Trophoblast cell (in vitro differentiated cells and primary cell): ENCODE measurements at regions not wholly inside any gene's neighbourhood (a gene's known extent, or its start where the extent isn't known, plus 50 kb on each side); places are given as distances from the start of the nearest gene placed in this dataset.
A peak's percentile ranks its signal among the peaks of the same experiment; 100 is the strongest.

Experiments
- DNase-seq, 2 donors: peaks; one replicate each; pipeline ENCODE4 v3.0.0-alpha.2; 2016
- H2AFZ ChIP-seq: 2 replicates; pipeline ENCODE4 v1.6.1; 2013; ENCODE audit warnings: low read length, moderate library complexity, mild to moderate bottlenecking; ENCODE audit not compliant: insufficient read depth, poor library complexity
- H2AK5ac ChIP-seq: 2 replicates; pipeline ENCODE4 v1.6.1; 2013; ENCODE audit warnings: mild to moderate bottlenecking, low read length
- H2BK120ac ChIP-seq: 2 replicates; pipeline ENCODE4 v1.6.1; 2013; ENCODE audit warnings: low read length, mild to moderate bottlenecking, moderate library complexity; ENCODE audit not compliant: insufficient read depth, poor library complexity
- H2BK12ac ChIP-seq: 2 replicates; pipeline ENCODE4 v1.6.1; 2013; ENCODE audit warnings: mild to moderate bottlenecking, low read length, moderate library complexity
- H2BK5ac ChIP-seq: 2 replicates; pipeline ENCODE4 v1.6.1; 2013; ENCODE audit warnings: low read length, low read depth, moderate library complexity, mild to moderate bottlenecking; ENCODE audit not compliant: poor library complexity
- H3K14ac ChIP-seq: 2 replicates; pipeline ENCODE4 v1.6.1; 2013; ENCODE audit warnings: mild to moderate bottlenecking, low read length
- H3K18ac ChIP-seq: 2 replicates; pipeline ENCODE4 v1.6.1; 2013; ENCODE audit warnings: mild to moderate bottlenecking, low read length
- H3K23ac ChIP-seq: 2 replicates; pipeline ENCODE4 v1.6.1; 2013; ENCODE audit warnings: low read length
- H3K27ac ChIP-seq: 2 replicates; pipeline ENCODE4 v1.5.1; 2013; ENCODE audit warnings: low read depth, mild to moderate bottlenecking, inconsistent platforms, low read length, moderate library complexity
- H3K27me3 ChIP-seq: 2 replicates; pipeline ENCODE4 v1.6.1; 2013; ENCODE audit warnings: inconsistent platforms, mild to moderate bottlenecking, low read length, moderate library complexity; ENCODE audit not compliant: insufficient read depth
- H3K36me3 ChIP-seq, 2 experiments: 1 replicate in 1 of 2; 2 replicates in 1 of 2; pipeline ENCODE4 v1.6.1; 2013; ENCODE audit warnings: low read length in 2 of 2, mild to moderate bottlenecking in 2 of 2, moderate library complexity in 1 of 2; ENCODE audit not compliant: insufficient read depth in 2 of 2, control insufficient read depth in 1 of 2
- H3K4ac ChIP-seq: 2 replicates; pipeline ENCODE4 v1.6.1; 2013; ENCODE audit warnings: low read depth, mild to moderate bottlenecking, low read length, moderate library complexity
- H3K4me1 ChIP-seq, 2 experiments: 1 replicate in 1 of 2; 2 replicates in 1 of 2; pipeline ENCODE4 v1.6.1; 2013; ENCODE audit warnings: low read length in 2 of 2, mild to moderate bottlenecking in 2 of 2, moderate library complexity in 1 of 2; ENCODE audit not compliant: insufficient read depth in 2 of 2, control insufficient read depth in 1 of 2
- H3K4me2 ChIP-seq: 2 replicates; pipeline ENCODE4 v1.6.1; 2013; ENCODE audit warnings: inconsistent platforms, mild to moderate bottlenecking, low read length, moderate library complexity
- H3K4me3 ChIP-seq: 2 replicates; pipeline ENCODE4 v1.5.1; 2013; ENCODE audit warnings: mild to moderate bottlenecking, low read depth, low read length, inconsistent platforms
- H3K79me1 ChIP-seq: one replicate; pipeline ENCODE4 v1.6.1; 2013; ENCODE audit warnings: low read length
- H3K79me2 ChIP-seq: 2 replicates; pipeline ENCODE4 v1.6.1; 2013; ENCODE audit warnings: low read length, mild to moderate bottlenecking; ENCODE audit not compliant: control insufficient read depth, insufficient read depth, poor library complexity
- H3K9ac ChIP-seq: 2 replicates; pipeline ENCODE4 v1.6.1; 2013; ENCODE audit warnings: mild to moderate bottlenecking, low read length
- H3K9me3 ChIP-seq: 2 replicates; pipeline ENCODE4 v1.6.1; 2013; ENCODE audit warnings: low read depth, mild to moderate bottlenecking, control low read depth, inconsistent platforms, low read length; ENCODE audit not compliant: insufficient read depth
- H4K12ac ChIP-seq: 2 replicates; pipeline ENCODE4 v1.6.1; 2013; ENCODE audit warnings: low read depth, mild to moderate bottlenecking, low read length, moderate library complexity
- H4K8ac ChIP-seq: 2 replicates; pipeline ENCODE4 v1.6.1; 2013; ENCODE audit warnings: low read depth, mild to moderate bottlenecking, low read length, moderate library complexity
- H4K91ac ChIP-seq: one replicate; pipeline ENCODE4 v1.6.1; 2013; ENCODE audit warnings: low read depth, mild to moderate bottlenecking, low read length, moderate library complexity
- WGBS: extraction: QIAGEN DNeasy Blood & Tissue Kit; methylation state at CpG from one replicate; pipeline ENCODE4 v1.1.7; 2013; ENCODE audit warnings: missing lambda C conversion rate; ENCODE audit not compliant: insufficient read length, insufficient coverage; ENCODE audit errors: extremely low coverage; 5-methylcytosine and 5-hydroxymethylcytosine counted together

DNA sequence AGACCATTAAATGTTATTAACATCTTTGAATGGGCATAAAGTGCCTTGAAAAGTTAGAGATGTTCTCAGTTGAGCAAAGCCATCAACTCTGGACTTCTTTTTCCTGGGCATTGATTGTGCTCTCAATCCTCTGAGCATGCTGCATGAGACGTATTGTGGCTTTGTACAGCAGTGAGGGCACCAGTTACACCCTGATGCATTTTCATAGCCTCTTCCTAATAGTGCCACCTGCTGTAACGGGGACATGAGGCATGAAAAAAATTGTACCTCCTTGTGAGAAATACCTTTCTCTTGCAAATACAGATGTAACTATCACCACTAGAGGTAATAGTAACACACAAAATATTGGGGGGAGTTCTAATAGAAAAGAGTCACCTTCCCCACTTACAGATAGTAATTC is 697.5 kb downstream of the TMEM182 start:
- H3K79me1 ChIP-seq: no peaks in the 10 kb centered on the region
- H3K4me2 ChIP-seq: no peak overlapping the region
- no peak overlapping the region for H3K4me3 ChIP-seq
- H3K9me3 ChIP-seq: no peaks in the 10 kb centered on the region
- DNase-seq: no peak
- no peaks in the 10 kb centered on the region for H3K36me3 ChIP-seq
- no peak overlapping the region for H3K18ac ChIP-seq
- H2BK5ac ChIP-seq: no peak overlapping the region
- no peak overlapping the region for H3K23ac ChIP-seq
- no peak overlapping the region for H3K4ac ChIP-seq
- no peak overlapping the region for H3K27ac ChIP-seq
- no peaks in the 10 kb centered on the region for H3K79me2 ChIP-seq
- no peak overlapping the region for H2BK12ac ChIP-seq
- no peak overlapping the region for H3K9ac ChIP-seq
- no peak overlapping the region for H4K91ac ChIP-seq
- no peak overlapping the region for H2AK5ac ChIP-seq
- no peak overlapping the region for H2BK120ac ChIP-seq
- no peaks in the 10 kb centered on the region for H3K4me1 ChIP-seq
- no peaks in the 10 kb centered on the region for H3K27me3 ChIP-seq
- WGBS: no CpG with 5 or more reads among the region's 2 CpGs
- H4K8ac ChIP-seq: no peak overlapping the region
- no peak overlapping the region for H2AFZ ChIP-seq
- H3K14ac ChIP-seq: no peak overlapping the region
- no peak overlapping the region for H4K12ac ChIP-seq

DNA sequence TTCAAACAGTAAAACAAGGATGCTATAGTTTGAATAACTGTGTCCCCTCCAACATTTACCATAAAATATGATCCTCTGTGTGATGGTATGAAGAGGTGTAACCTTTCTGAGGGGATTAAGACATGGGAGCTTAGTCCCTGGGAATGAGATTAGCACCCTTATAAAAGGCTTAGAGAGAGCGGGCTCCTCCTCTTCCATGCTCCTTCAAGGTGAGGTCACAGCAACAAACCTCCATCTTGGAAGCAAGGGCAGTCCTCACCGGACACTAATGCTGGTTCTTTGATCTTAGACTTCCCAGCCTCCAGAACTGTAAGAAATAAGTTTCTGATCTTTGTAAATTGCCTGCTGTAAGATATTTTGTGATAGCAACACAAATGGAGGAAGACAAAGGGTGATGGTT is 700.3 kb downstream of the TMEM182 start:
- WGBS: no CpG with 5 or more reads among the region's 2 CpGs

DNA sequence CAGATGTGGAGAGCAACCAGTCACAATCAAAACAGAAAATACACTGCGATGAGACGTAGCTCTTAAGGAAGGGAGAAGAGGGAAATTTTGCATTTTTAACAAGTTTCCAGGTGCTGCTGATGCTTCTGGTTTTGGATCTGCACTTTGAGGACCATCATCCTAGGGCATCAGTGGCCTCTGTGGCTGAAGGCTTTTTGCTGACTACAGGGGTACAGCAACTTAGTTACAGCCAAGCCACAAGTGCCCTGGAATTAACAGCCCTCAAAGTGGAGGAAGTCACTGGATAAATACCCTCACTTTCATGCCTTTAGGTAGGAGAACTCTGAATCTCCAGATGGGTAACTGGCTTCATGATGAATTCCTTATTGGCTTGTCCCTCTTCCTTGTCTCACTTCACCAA is 700.9 kb downstream of the TMEM182 start:
- DNase-seq: no peak
- H2BK120ac ChIP-seq: no peak overlapping the region
- no peak overlapping the region for H2AFZ ChIP-seq
- no peak overlapping the region for H4K12ac ChIP-seq
- no peak overlapping the region for H2BK12ac ChIP-seq
- no peak overlapping the region for H3K23ac ChIP-seq
- H2BK5ac ChIP-seq: no peak overlapping the region
- H3K9me3 ChIP-seq: no peaks in the 10 kb centered on the region
- no peaks in the 10 kb centered on the region for H3K79me1 ChIP-seq
- no peak overlapping the region for H3K27ac ChIP-seq
- no peak overlapping the region for H3K14ac ChIP-seq
- H4K91ac ChIP-seq: no peak overlapping the region
- H3K9ac ChIP-seq: no peak overlapping the region
- H3K4me1 ChIP-seq: no peaks in the 10 kb centered on the region
- no peak overlapping the region for H3K18ac ChIP-seq
- no peak overlapping the region for H2AK5ac ChIP-seq
- no peaks in the 10 kb centered on the region for H3K27me3 ChIP-seq
- H4K8ac ChIP-seq: no peak overlapping the region
- no peak overlapping the region for H3K4me2 ChIP-seq
- no CpG with 5 or more reads among the region's 2 CpGs for WGBS
- H3K36me3 ChIP-seq: no peaks in the 10 kb centered on the region
- no peak overlapping the region for H3K4me3 ChIP-seq
- H3K4ac ChIP-seq: no peak overlapping the region
- no peaks in the 10 kb centered on the region for H3K79me2 ChIP-seq

More for the DNA sequence above, 700.3 kb downstream of the TMEM182 start:
- no peaks in the 10 kb centered on the region for H3K79me2 ChIP-seq
- H3K4ac ChIP-seq: no peak overlapping the region
- H3K23ac ChIP-seq: no peak overlapping the region
- H2AK5ac ChIP-seq: no peak overlapping the region
- no peak overlapping the region for H3K27ac ChIP-seq
- H2BK12ac ChIP-seq: no peak overlapping the region
- no peak for DNase-seq
- H3K36me3 ChIP-seq: no peaks in the 10 kb centered on the region
- no peak overlapping the region for H2BK120ac ChIP-seq
- H4K8ac ChIP-seq: no peak overlapping the region
- no peak overlapping the region for H3K4me2 ChIP-seq
- H3K27me3 ChIP-seq: no peaks in the 10 kb centered on the region
- no peak overlapping the region for H3K18ac ChIP-seq
- no peaks in the 10 kb centered on the region for H3K9me3 ChIP-seq
- H3K4me3 ChIP-seq: no peak overlapping the region
- H2BK5ac ChIP-seq: no peak overlapping the region
- no peaks in the 10 kb centered on the region for H3K79me1 ChIP-seq
- H3K4me1 ChIP-seq: no peaks in the 10 kb centered on the region
- H3K9ac ChIP-seq: no peak overlapping the region
- no peak overlapping the region for H4K12ac ChIP-seq
- H4K91ac ChIP-seq: no peak overlapping the region
- no peak overlapping the region for H3K14ac ChIP-seq
- H2AFZ ChIP-seq: no peak overlapping the region

DNA sequence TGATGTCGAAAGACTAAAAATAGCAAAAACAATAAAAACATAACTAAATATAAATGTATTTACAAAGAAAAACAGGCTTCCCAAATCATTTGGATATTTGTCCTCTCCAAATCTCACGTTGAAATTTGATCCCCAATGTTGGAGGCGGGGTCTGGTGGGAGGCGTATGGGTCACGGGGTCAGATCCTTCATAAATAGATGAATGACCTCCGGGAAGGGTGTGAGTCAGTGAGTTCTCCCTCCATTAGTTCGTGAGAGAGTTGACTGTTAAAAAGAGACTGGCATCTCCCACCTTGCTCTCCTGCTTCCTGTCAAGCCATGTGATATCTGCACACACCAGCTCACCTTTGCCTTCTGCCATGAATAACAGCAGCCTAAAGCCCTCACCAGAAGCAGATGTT is 703.0 kb downstream of the TMEM182 start:
- Histone ChIP-seq H3K79me2 (no peaks in the 10 kb centered on the region), H3K14ac (no peak overlapping the region), H4K8ac (no peak overlapping the region), H3K23ac (no peak overlapping the region), H4K91ac (no peak overlapping the region), H3K27ac (no peak overlapping the region), H4K12ac (no peak overlapping the region), H2AK5ac (no peak overlapping the region), H3K18ac (no peak overlapping the region), H2BK12ac (no peak overlapping the region), H3K4me3 (no peak overlapping the region), H3K9ac (peak overlapping the region; percentile 4), H3K4me2 (no peak overlapping the region), H3K36me3 (no peaks in the 10 kb centered on the region), H2AFZ (no peak overlapping the region), H3K9me3 (no peaks in the 10 kb centered on the region), H2BK120ac (no peak overlapping the region), H3K27me3 (no peaks in the 10 kb centered on the region), H2BK5ac (no peak overlapping the region), H3K79me1 (no peaks in the 10 kb centered on the region), H3K4ac (no peak overlapping the region), H3K4me1 (no peaks in the 10 kb centered on the region)
- DNase-seq: no peak
- no CpG with 5 or more reads among the region's 7 CpGs for WGBS
